Activated naive CD8-positive, alpha-beta T cell treated with anti-CD3 and anti-CD28 coated beads, Interleukin-2, amount 10 ng/mL, durations not matched to agents 7 days and 5 days (primary cell): ENCODE measurements at regions not wholly inside any gene's neighbourhood (a gene's known extent, or its start where the extent isn't known, plus 50 kb on each side); places are given as distances from the start of the nearest gene placed in this dataset.
"Not testable (repeated sequence)": the region's sequence is repeated elsewhere in the genome, so short reads cannot be mapped to it uniquely, and the experiment has no call there.

Experiments used
- ATAC-seq: fragments of 150-1000 bp; cut with Tn5 transposase; one replicate; pipeline ENCODE4 v1.10.0; 2021; ENCODE audit warnings: low read depth, moderate library complexity
- POLR2A ChIA-PET: fragments of 350-600 bp; sonication (Branson Sonifier 250); formaldehyde crosslinking; loops from one replicate; lab custom pipeline; 2021; ENCODE audit warnings: antibody characterized with exemption; lab: Charles Lee
- DNase-seq: peaks from one replicate; pipeline ENCODE4 v3.0.0; 2021
- H3K27ac Mint-ChIP-seq: one replicate; pipeline ENCODE4 v1.8.0; 2022; ENCODE audit warnings: mild to moderate bottlenecking, mixed read lengths
- H3K27me3 Mint-ChIP-seq: one replicate; pipeline ENCODE4 v1.8.0; 2022; ENCODE audit warnings: mild to moderate bottlenecking, moderate library complexity, mixed read lengths
- H3K36me3 Mint-ChIP-seq: one replicate; pipeline ENCODE4 v1.8.0; 2021; ENCODE audit warnings: mild to moderate bottlenecking, mixed read lengths
- H3K4me1 Mint-ChIP-seq: one replicate; pipeline ENCODE4 v1.8.0; 2021; ENCODE audit warnings: mixed read lengths
- H3K4me3 Mint-ChIP-seq: one replicate; pipeline ENCODE4 v1.8.0; 2022; ENCODE audit warnings: mild to moderate bottlenecking, moderate library complexity, mixed read lengths
- H3K9me3 Mint-ChIP-seq: one replicate; pipeline ENCODE4 v1.8.0; 2021; ENCODE audit warnings: mixed read lengths

- Mint-ChIP-seq H3K9me3 (peaks cover 10% of the 10 kb centered on the region), H3K27me3 (no peaks in the 10 kb centered on the region)
- POLR2A ChIA-PET, result no interaction called here
Observed at GRCh38 chr2:195457873-195458272, 199.2 kb upstream of the SLC39A10 start.

GRCh38 chr2:195456771-195457170 lies 200.3 kb upstream of the SLC39A10 start:
- Mint-ChIP-seq H3K27ac (no peak overlapping the region), H3K4me3 (no peak overlapping the region), H3K27me3 (no peaks in the 10 kb centered on the region), H3K9me3 (peaks cover 8% of the 10 kb centered on the region), H3K36me3 (peaks cover 15% of the 10 kb centered on the region), H3K4me1 (peaks cover 10% of the 10 kb centered on the region)
- ATAC-seq (no peak), DNase-seq (no peak)
- POLR2A ChIA-PET, result interaction anchor here (0.6 kb wide), 2 partner anchors 64 to 1442 kb away, joined by 3 read pairs; no protein-coding TSS in a partner anchor

More at GRCh38 chr2:195457873-195458272, 199.2 kb upstream of the SLC39A10 start:
- H3K4me3 Mint-ChIP-seq, result no peak overlapping the region
- peaks cover 10% of the 10 kb centered on the region for H3K4me1 Mint-ChIP-seq
- H3K36me3 Mint-ChIP-seq, result peaks cover 19% of the 10 kb centered on the region
- H3K27ac Mint-ChIP-seq, result no peak overlapping the region
- ATAC-seq (peak; percentile 30), DNase-seq (no peak)

GRCh38 chr2:195451160-195451559 lies 205.9 kb upstream of the SLC39A10 start:
- POLR2A ChIA-PET, result interaction anchor here (0.7 to 1.5 kb wide), 2 partner anchors 10 to 21 kb away, joined by 3 read pairs; no protein-coding TSS in a partner anchor
- H3K36me3 Mint-ChIP-seq, result peaks cover 4% of the 10 kb centered on the region

GRCh38 chr2:195450552-195451113 lies 206.4 kb upstream of the SLC39A10 start:
- H3K4me3 Mint-ChIP-seq, result no peak overlapping the region

More at GRCh38 chr2:195451160-195451559, 205.9 kb upstream of the SLC39A10 start:
- Mint-ChIP-seq H3K27ac (no peak overlapping the region), H3K27me3 (no peaks in the 10 kb centered on the region), H3K9me3 (peaks cover 2% of the 10 kb centered on the region), H3K4me3 (no peak overlapping the region), H3K4me1 (peaks cover 12% of the 10 kb centered on the region)
- ATAC-seq, result no peak
- DNase-seq, result no peak

GRCh38 chr2:195447323-195447975 lies 209.6 kb upstream of the SLC39A10 start:
- ATAC-seq, result no peak

More at GRCh38 chr2:195450552-195451113, 206.4 kb upstream of the SLC39A10 start:
- no peak overlapping the region for H3K27ac Mint-ChIP-seq
- H3K4me1 Mint-ChIP-seq, result peaks cover 12% of the 10 kb centered on the region
- peaks cover 2% of the 10 kb centered on the region for H3K9me3 Mint-ChIP-seq
- DNase-seq (no peak), ATAC-seq (no peak)
- H3K27me3 Mint-ChIP-seq, result no peaks in the 10 kb centered on the region
- POLR2A ChIA-PET, result interaction anchor here (0.7 to 1.5 kb wide), 2 partner anchors 9 to 22 kb away, joined by 3 read pairs; no protein-coding TSS in a partner anchor
- peaks cover 4% of the 10 kb centered on the region for H3K36me3 Mint-ChIP-seq

GRCh38 chr2:195445639-195446038 lies 211.4 kb upstream of the SLC39A10 start:
- H3K4me3 Mint-ChIP-seq, result no peak overlapping the region
- H3K9me3 Mint-ChIP-seq, result peaks cover 22% of the 10 kb centered on the region
- H3K4me1 Mint-ChIP-seq, result peaks cover 2% of the 10 kb centered on the region
- peaks cover 23% of the 10 kb centered on the region for H3K36me3 Mint-ChIP-seq
- ATAC-seq, result no peak
- DNase-seq, result no peak
- no peak overlapping the region for H3K27ac Mint-ChIP-seq
- H3K27me3 Mint-ChIP-seq, result no peaks in the 10 kb centered on the region
- POLR2A ChIA-PET, result no interaction called here

More at GRCh38 chr2:195447323-195447975, 209.6 kb upstream of the SLC39A10 start:
- Mint-ChIP-seq H3K27ac (no peak overlapping the region), H3K4me3 (no peak overlapping the region), H3K27me3 (no peaks in the 10 kb centered on the region), H3K36me3 (peaks cover 7% of the 10 kb centered on the region), H3K4me1 (peaks cover 4% of the 10 kb centered on the region), H3K9me3 (peaks cover 9% of the 10 kb centered on the region)
- no peak for DNase-seq
- POLR2A ChIA-PET, result no interaction called here

GRCh38 chr2:195443926-195444325 lies 213.1 kb upstream of the SLC39A10 start:
- Mint-ChIP-seq H3K9me3 (peaks cover 27% of the 10 kb centered on the region), H3K4me3 (no peak overlapping the region), H3K27me3 (no peaks in the 10 kb centered on the region), H3K36me3 (peaks cover 29% of the 10 kb centered on the region), H3K4me1 (peaks cover 4% of the 10 kb centered on the region), H3K27ac (no peak overlapping the region)
- ATAC-seq (no peak), DNase-seq (no peak)
- POLR2A ChIA-PET, result no interaction called here

GRCh38 chr2:195442458-195443175 lies 214.4 kb upstream of the SLC39A10 start:
- ATAC-seq, result no peak
- Mint-ChIP-seq H3K27me3 (no peaks in the 10 kb centered on the region), H3K27ac (no peak overlapping the region), H3K36me3 (peaks cover 35% of the 10 kb centered on the region), H3K9me3 (peaks cover 32% of the 10 kb centered on the region), H3K4me3 (no peak overlapping the region), H3K4me1 (peaks cover 6% of the 10 kb centered on the region)
- DNase-seq, result no peak
- POLR2A ChIA-PET, result no interaction called here

- ATAC-seq (no peak), DNase-seq (no peak)
- Mint-ChIP-seq H3K27ac (no peak overlapping the region), H3K4me1 (peaks cover 9% of the 10 kb centered on the region), H3K36me3 (peaks cover 40% of the 10 kb centered on the region), H3K27me3 (no peaks in the 10 kb centered on the region), H3K4me3 (no peak overlapping the region), H3K9me3 (peaks cover 35% of the 10 kb centered on the region)
- POLR2A ChIA-PET, result no interaction called here
Observed at GRCh38 chr2:195438692-195439091, 218.3 kb upstream of the SLC39A10 start.

- H3K9me3 Mint-ChIP-seq, result peaks cover 31% of the 10 kb centered on the region
- no peaks in the 10 kb centered on the region for H3K27me3 Mint-ChIP-seq
- no peak for DNase-seq
- POLR2A ChIA-PET, result no interaction called here
- H3K4me1 Mint-ChIP-seq, result peaks cover 9% of the 10 kb centered on the region
- no peak overlapping the region for H3K27ac Mint-ChIP-seq
- H3K4me3 Mint-ChIP-seq, result no peak overlapping the region
- peaks cover 39% of the 10 kb centered on the region for H3K36me3 Mint-ChIP-seq
- ATAC-seq, result no peak
Observed at GRCh38 chr2:195437521-195437920, 219.5 kb upstream of the SLC39A10 start.

- POLR2A ChIA-PET, result no interaction called here
- Mint-ChIP-seq H3K36me3 (peaks cover 20% of the 10 kb centered on the region), H3K27ac (no peak overlapping the region), H3K4me3 (no peak overlapping the region), H3K27me3 (no peaks in the 10 kb centered on the region), H3K4me1 (peaks cover 9% of the 10 kb centered on the region), H3K9me3 (peaks cover 14% of the 10 kb centered on the region)
- DNase-seq (no peak), ATAC-seq (no peak)
Observed at GRCh38 chr2:195434346-195434745, 222.7 kb upstream of the SLC39A10 start.

GRCh38 chr2:195433729-195434128 lies 223.3 kb upstream of the SLC39A10 start:
- H3K27me3 Mint-ChIP-seq, ATAC-seq, POLR2A ChIA-PET, H3K27ac Mint-ChIP-seq, DNase-seq, H3K4me3 Mint-ChIP-seq, H3K4me1 Mint-ChIP-seq: not testable (repeated sequence)
- peaks cover 11% of the 10 kb centered on the region for H3K9me3 Mint-ChIP-seq
- peaks cover 17% of the 10 kb centered on the region for H3K36me3 Mint-ChIP-seq

- Mint-ChIP-seq H3K36me3 (peaks cover 5% of the 10 kb centered on the region), H3K4me3 (no peak overlapping the region), H3K4me1 (peaks cover 1% of the 10 kb centered on the region), H3K9me3 (no peaks in the 10 kb centered on the region), H3K27me3 (no peaks in the 10 kb centered on the region), H3K27ac (no peak overlapping the region)
- ATAC-seq (no peak), DNase-seq (no peak)
- POLR2A ChIA-PET, result no interaction called here
Observed at GRCh38 chr2:195428673-195429072, 228.4 kb upstream of the SLC39A10 start.
